Panc1 (cell line): ENCODE measurements at regions not wholly inside any gene's neighbourhood (a gene's known extent, or its start where the extent isn't known, plus 50 kb on each side); places are given as distances from the start of the nearest gene placed in this dataset.

ENCODE experiments used
- CTCF ChIP-seq: fragments of 450-650 bp; IDR thresholded peaks from 2 replicates; pipeline ENCODE4 v1.5.1; 2017; ENCODE audit warnings: mild to moderate bottlenecking
- POLR2AphosphoS5 ChIP-seq: IDR thresholded peaks from 2 replicates; pipeline ENCODE4 v1.6.1; 2012; ENCODE audit warnings: mild to moderate bottlenecking, low read depth, low read length, moderate library complexity

GRCh38 chr13:111415765-111416164 is 95.3 kb downstream of the TEX29 start:
- no peak for TF ChIP-seq CTCF
- TF ChIP-seq POLR2AphosphoS5, result no peak
